H9 (cell line): ENCODE measurements at regions not wholly inside any gene's neighbourhood (a gene's known extent, or its start where the extent isn't known, plus 50 kb on each side); places are given as distances from the start of the nearest gene placed in this dataset.

Experiments
- DNase-seq: peaks from one replicate; pipeline ENCODE4 v3.0.0-alpha.2; 2017
- H2AFZ ChIP-seq: one replicate; pipeline ENCODE4 v1.6.1; 2013; ENCODE audit warnings: mild to moderate bottlenecking, low read length, control low read depth, moderate library complexity
- H2AK5ac ChIP-seq: 2 replicates; pipeline ENCODE4 v1.6.1; 2013; ENCODE audit warnings: low read length, control low read depth, mixed read lengths; ENCODE audit not compliant: insufficient read length
- H2BK120ac ChIP-seq: one replicate; pipeline ENCODE4 v1.6.1; 2013; ENCODE audit warnings: low read depth, mild to moderate bottlenecking, low read length, control low read depth, inconsistent platforms; ENCODE audit not compliant: poor library complexity, severe bottlenecking
- H2BK12ac ChIP-seq: 2 replicates; pipeline ENCODE4 v1.6.1; 2013; ENCODE audit warnings: low read length, control low read depth, mixed read lengths, low read depth; ENCODE audit not compliant: insufficient read length
- H2BK15ac ChIP-seq: 2 replicates; pipeline ENCODE4 v1.6.1; 2013; ENCODE audit warnings: low read depth, low read length, control low read depth
- H2BK20ac ChIP-seq: one replicate; pipeline ENCODE4 v1.6.1; 2013; ENCODE audit warnings: low read depth, mild to moderate bottlenecking, low read length, control low read depth, inconsistent platforms; ENCODE audit not compliant: poor library complexity, severe bottlenecking
- H2BK5ac ChIP-seq: 2 replicates; pipeline ENCODE4 v1.6.1; 2013; ENCODE audit warnings: low read length, control low read depth, mixed read lengths; ENCODE audit not compliant: insufficient read length
- H3K14ac ChIP-seq: 2 replicates; pipeline ENCODE4 v1.6.1; 2013; ENCODE audit warnings: low read length, control low read depth; ENCODE audit not compliant: insufficient read depth
- H3K18ac ChIP-seq: 2 replicates; pipeline ENCODE4 v1.6.1; 2013; ENCODE audit warnings: low read depth, mild to moderate bottlenecking, mixed read lengths, low read length, control low read depth; ENCODE audit not compliant: insufficient read length
- H3K23ac ChIP-seq: 2 replicates; pipeline ENCODE4 v1.6.1; 2013; ENCODE audit warnings: low read length, control low read depth, mixed read lengths, low read depth; ENCODE audit not compliant: insufficient read length
- H3K23me2 ChIP-seq: 2 replicates; pipeline ENCODE4 v1.6.1; 2013; ENCODE audit warnings: low read depth, mild to moderate bottlenecking, mixed read lengths, low read length, control low read depth; ENCODE audit not compliant: insufficient read length, poor library complexity, severe bottlenecking
- H3K27ac ChIP-seq: 2 replicates; pipeline ENCODE4 v1.5.1; 2013; ENCODE audit warnings: low read length, control low read depth, mixed read lengths, low read depth; ENCODE audit not compliant: insufficient read length
- H3K27me3 ChIP-seq: 2 replicates; pipeline ENCODE4 v1.6.1; 2013; ENCODE audit warnings: low read length, control low read depth, inconsistent platforms; ENCODE audit not compliant: insufficient read depth
- H3K4ac ChIP-seq: 2 replicates; pipeline ENCODE4 v1.6.1; 2013; ENCODE audit warnings: low read depth, mild to moderate bottlenecking, control low read depth, inconsistent platforms, low read length, moderate library complexity
- H3K4me1 ChIP-seq: 2 replicates; pipeline ENCODE4 v1.6.1; 2013; ENCODE audit warnings: low read length, control low read depth, inconsistent platforms; ENCODE audit not compliant: insufficient read depth
- H3K4me2 ChIP-seq: 2 replicates; pipeline ENCODE4 v1.6.1; 2013; ENCODE audit warnings: low read length, control low read depth, mixed read lengths; ENCODE audit not compliant: insufficient read length, insufficient read depth
- H3K56ac ChIP-seq: 2 replicates; pipeline ENCODE4 v1.6.1; 2013; ENCODE audit warnings: low read depth, mild to moderate bottlenecking, mixed read lengths, low read length, control low read depth; ENCODE audit not compliant: insufficient read length
- H3K79me1 ChIP-seq: 2 replicates; pipeline ENCODE4 v1.6.1; 2013; ENCODE audit warnings: low read depth, mild to moderate bottlenecking, moderate library complexity, low read length, control low read depth, inconsistent platforms; ENCODE audit not compliant: insufficient read depth, poor library complexity, severe bottlenecking
- H3K79me2 ChIP-seq: 2 replicates; pipeline ENCODE4 v1.6.1; 2013; ENCODE audit warnings: low read length, control low read depth, inconsistent platforms; ENCODE audit not compliant: insufficient read depth
- H3K9ac ChIP-seq: 2 replicates; pipeline ENCODE4 v1.6.1; 2013; ENCODE audit warnings: low read length, control low read depth, mixed read lengths; ENCODE audit not compliant: insufficient read length; ENCODE audit errors: extremely low read depth
- H3K9me3 ChIP-seq: one replicate; pipeline ENCODE4 v1.6.1; 2013; ENCODE audit warnings: low read depth, low read length, inconsistent platforms; ENCODE audit not compliant: control insufficient read depth
- H3T11ph ChIP-seq: one replicate; pipeline ENCODE4 v1.6.1; 2013; ENCODE audit warnings: mild to moderate bottlenecking, low read length, control low read depth, inconsistent platforms
- H4K20me1 ChIP-seq: one replicate; pipeline ENCODE4 v1.6.1; 2013; ENCODE audit not compliant: control insufficient read depth, insufficient read length, insufficient read depth
- H4K5ac ChIP-seq: 2 replicates; pipeline ENCODE4 v1.6.1; 2013; ENCODE audit warnings: low read depth, mild to moderate bottlenecking, mixed read lengths, low read length, control low read depth; ENCODE audit not compliant: insufficient read length
- H4K8ac ChIP-seq: replicated peaks from 2 replicates; pipeline ENCODE4 v1.6.1; 2013; ENCODE audit warnings: low read length, control low read depth, mixed read lengths, low read depth; ENCODE audit not compliant: insufficient read length
- H4K91ac ChIP-seq: 2 replicates; pipeline ENCODE4 v1.6.1; 2013; ENCODE audit warnings: low read depth, mild to moderate bottlenecking, moderate library complexity, mixed read lengths, low read length, control low read depth; ENCODE audit not compliant: insufficient read length
- H3K27ac Mint-ChIP-seq, 3 experiments: 2 replicates in 2 of 3; 3 replicates in 1 of 3; pipeline ENCODE4 v1.8.0; 2020 to 2021; ENCODE audit warnings: mixed read lengths in 3 of 3, mild to moderate bottlenecking in 1 of 3, moderate library complexity in 1 of 3
- H3K27me3 Mint-ChIP-seq: 2 replicates; pipeline ENCODE4 v1.8.0; 2021; ENCODE audit warnings: low read depth, mild to moderate bottlenecking, moderate library complexity, mixed read lengths
- H3K36me3 Mint-ChIP-seq, 3 experiments: 2 replicates in 2 of 3; 3 replicates in 1 of 3; pipeline ENCODE4 v1.8.0; 2020 to 2021; ENCODE audit warnings: low read depth in 3 of 3, mixed read lengths in 3 of 3; ENCODE audit not compliant: insufficient read depth in 1 of 3
- H3K4me1 Mint-ChIP-seq, 2 experiments: 2 replicates each; pipeline ENCODE4 v1.8.0; 2020; ENCODE audit warnings: mixed read lengths in 2 of 2
- H3K4me3 Mint-ChIP-seq, 2 experiments: 2 replicates in 1 of 2; 3 replicates in 1 of 2; pipeline ENCODE4 v1.8.0; 2020 to 2021; ENCODE audit warnings: mild to moderate bottlenecking in 2 of 2, mixed read lengths in 2 of 2, moderate library complexity in 1 of 2
- H3K9me3 Mint-ChIP-seq, 2 experiments: 2 replicates in 1 of 2; 3 replicates in 1 of 2; pipeline ENCODE4 v1.8.0; 2020; ENCODE audit warnings: mild to moderate bottlenecking in 2 of 2, mixed read lengths in 2 of 2, moderate library complexity in 1 of 2
- CTCF ChIP-seq: fragments of 200-600 bp; sonication (generic); conservative IDR thresholded peaks from 3 replicates; pipeline ENCODE4 v1.8.0; 2021; ENCODE audit warnings: antibody characterized with exemption, mild to moderate bottlenecking
- WGBS: extraction: QIAGEN DNeasy Blood & Tissue Kit; methylation state at CpG from one replicate; pipeline ENCODE4 v1.1.7; 2013; ENCODE audit warnings: missing lambda C conversion rate, low lambda C conversion rate, mixed read lengths; ENCODE audit not compliant: insufficient read length; ENCODE audit errors: extremely low coverage; 5-methylcytosine and 5-hydroxymethylcytosine counted together

- H3K4me1 Mint-ChIP-seq: no peaks in the 10 kb centered on the region
- no peaks in the 10 kb centered on the region for H3K79me1 ChIP-seq
- no peak overlapping the region for H3K56ac ChIP-seq
- H3K4me3 Mint-ChIP-seq: no peak overlapping the region
- H2BK120ac ChIP-seq: no peak overlapping the region
- no peak overlapping the region for H2BK20ac ChIP-seq
- no peak overlapping the region for H2AK5ac ChIP-seq
- no peak overlapping the region for H3K23ac ChIP-seq
- no peak overlapping the region for H3K4me2 ChIP-seq
- no peak overlapping the region for H2BK5ac ChIP-seq
- H2BK12ac ChIP-seq: no peak overlapping the region
- no peak overlapping the region for H3K18ac ChIP-seq
- DNase-seq: no peak
- no peak overlapping the region for H2AFZ ChIP-seq
- H3K27me3 Mint-ChIP-seq: peaks cover 3% of the 10 kb centered on the region
- no peak overlapping the region for H3K9ac ChIP-seq
- H4K8ac ChIP-seq: no peak overlapping the region
- no peak overlapping the region for H4K5ac ChIP-seq
- H2BK15ac ChIP-seq: no peak overlapping the region
- no peak overlapping the region for H3T11ph ChIP-seq
- no peaks in the 10 kb centered on the region for H4K20me1 ChIP-seq
- H3K9me3 Mint-ChIP-seq: peaks cover 60% of the 10 kb centered on the region in 2 experiments
- H3K14ac ChIP-seq: no peak overlapping the region
- no CpG with 5 or more reads among the region's 10 CpGs for WGBS
- no peaks in the 10 kb centered on the region for H3K4me1 ChIP-seq
- H3K27me3 ChIP-seq: no peaks in the 10 kb centered on the region
- H3K27ac Mint-ChIP-seq: no peak overlapping the region
- no peak overlapping the region for H3K4ac ChIP-seq
- peaks cover 100% of the 10 kb centered on the region for H3K9me3 ChIP-seq
- no peak overlapping the region for H3K27ac ChIP-seq
- H3K79me2 ChIP-seq: no peaks in the 10 kb centered on the region
- no peaks in the 10 kb centered on the region for H3K23me2 ChIP-seq
- H4K91ac ChIP-seq: no peak overlapping the region
- peaks cover 17 to 65% (median 42%) of the 10 kb centered on the region in 3 experiments; a peak in 6 of 7 replicates for H3K36me3 Mint-ChIP-seq
- TF ChIP-seq CTCF: no peak
Measured at GRCh38 chr7:63042730-63043511, 955.7 kb upstream of the ZNF722 start.
